ENCODE measurements at regions not wholly inside any gene's neighbourhood (a gene's known extent, or its start where the extent isn't known, plus 50 kb on each side); places are given as distances from the start of the nearest gene placed in this dataset.

- TF ChIP-seq CTCF (IDR thresholded peaks at IDR 0.05; ENCODE audit: control extremely low read depth, extremely low read depth, low read depth, missing control alignments), result no peak
- CTCF ChIA-PET, result no interaction called here
- POLR2A ChIA-PET, result no interaction called here
- DNase-seq (ENCODE audit: extremely low spot score), result no peak
Measured at GRCh38 chr13:105598529-105598928, 936.9 kb downstream of the EFNB2 start.

- no peak for TF ChIP-seq CTCF (IDR thresholded peaks at IDR 0.05; ENCODE audit: control extremely low read depth, extremely low read depth, low read depth, missing control alignments)
- CTCF ChIA-PET, result interaction anchor here (0.6 kb wide), 1 partner anchor 9 kb away, joined by 3 read pairs; no protein-coding TSS in a partner anchor
- POLR2A ChIA-PET, result no interaction called here
- no peak for DNase-seq (ENCODE audit: extremely low spot score)
Measured at GRCh38 chr13:105597573-105597972, 937.9 kb downstream of the EFNB2 start.

- CTCF ChIA-PET, result no interaction called here
- TF ChIP-seq CTCF (IDR thresholded peaks at IDR 0.05; ENCODE audit: control extremely low read depth, extremely low read depth, low read depth, missing control alignments), result no peak
- POLR2A ChIA-PET, result no interaction called here
- DNase-seq (ENCODE audit: extremely low spot score), result no peak
Measured at GRCh38 chr13:105595471-105595870, 940.0 kb downstream of the EFNB2 start.

DNA sequence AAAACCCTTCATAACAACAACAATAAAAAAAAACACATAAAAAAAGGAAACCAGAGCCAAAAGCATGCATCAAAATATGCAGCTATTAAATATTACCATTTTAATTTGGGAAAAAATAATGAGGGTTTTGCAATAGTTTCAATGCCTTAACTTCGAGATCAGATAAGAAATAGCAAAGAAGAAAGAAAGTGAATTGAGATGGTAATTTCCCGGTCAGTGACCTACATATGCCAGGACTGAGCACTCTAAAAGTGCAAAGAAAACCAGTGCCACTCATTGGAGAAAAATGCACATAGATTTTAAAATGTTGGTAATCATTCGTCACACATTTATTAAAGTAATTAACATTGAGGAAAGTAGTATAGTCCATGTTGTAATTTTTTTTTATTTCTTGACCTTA, 944.2 kb downstream of the EFNB2 start:
- TF ChIP-seq CTCF (IDR thresholded peaks at IDR 0.05; ENCODE audit: control extremely low read depth, extremely low read depth, low read depth, missing control alignments), result no peak

GRCh38 chr13:105587786-105588185, 947.7 kb downstream of the EFNB2 start:
- TF ChIP-seq CTCF (IDR thresholded peaks at IDR 0.05; ENCODE audit: control extremely low read depth, extremely low read depth, low read depth, missing control alignments), result no peak
- ChIA-PET CTCF (interaction anchor here (1.5 kb wide), 1 partner anchor 16 kb away, joined by 3 read pairs; no protein-coding TSS in a partner anchor), POLR2A (no interaction called here)
- DNase-seq (ENCODE audit: extremely low spot score), result no peak

More for the DNA sequence above, 944.2 kb downstream of the EFNB2 start:
- no peak for DNase-seq (ENCODE audit: extremely low spot score)
- ChIA-PET POLR2A (no interaction called here), CTCF (no interaction called here)

- TF ChIP-seq CTCF (IDR thresholded peaks at IDR 0.05; ENCODE audit: control extremely low read depth, extremely low read depth, low read depth, missing control alignments), result no peak
- no peak for DNase-seq (ENCODE audit: extremely low spot score)
- CTCF ChIA-PET, result no interaction called here
- POLR2A ChIA-PET, result no interaction called here
Measured at GRCh38 chr13:105579821-105580710, 955.4 kb downstream of the EFNB2 start.
